Liver (tissue), 8 donors: ENCODE measurements at regions not wholly inside any gene's neighbourhood (a gene's known extent, or its start where the extent isn't known, plus 50 kb on each side); places are given as distances from the start of the nearest gene placed in this dataset.

Experiments used
- DNase-seq: peaks from one replicate; pipeline ENCODE4 v3.0.0-alpha.2; 2017; ENCODE audit warnings: low spot score
- H3K27ac ChIP-seq, 2 donors: one replicate each; pipeline ENCODE4 v1.7.0; 2013; ENCODE audit warnings: inconsistent platforms in 2 of 2, low read length in 2 of 2, control low read depth in 1 of 2, low read depth in 1 of 2, mild to moderate bottlenecking in 1 of 2
- H3K27me3 ChIP-seq, 4 donors: one replicate each; pipeline versions ENCODE4 v1.6.1 to v1.7.0; 2013; ENCODE audit warnings: low read length in 3 of 4, inconsistent platforms in 1 of 4, mild to moderate bottlenecking in 1 of 4, moderate library complexity in 1 of 4; ENCODE audit not compliant: control insufficient read depth in 4 of 4, insufficient read depth in 4 of 4
- H3K36me3 ChIP-seq, 4 donors: one replicate each; pipeline versions ENCODE4 v1.6.1 to v1.7.0; 2013; ENCODE audit warnings: low read length in 3 of 4, mild to moderate bottlenecking in 3 of 4, low read depth in 1 of 4, moderate library complexity in 1 of 4; ENCODE audit not compliant: control insufficient read depth in 4 of 4, insufficient read depth in 3 of 4
- H3K4me1 ChIP-seq, 4 donors: one replicate each; pipeline versions ENCODE4 v1.6.1 to v1.7.0; 2013; ENCODE audit warnings: low read length in 3 of 4, mild to moderate bottlenecking in 3 of 4, moderate library complexity in 1 of 4; ENCODE audit not compliant: control insufficient read depth in 4 of 4, insufficient read depth in 4 of 4
- H3K4me3 ChIP-seq, 3 donors: one replicate each; pipeline versions ENCODE4 v1.6.1 to v1.7.0; 2013; ENCODE audit warnings: low read length in 3 of 3, control low read depth in 1 of 3, low read depth in 1 of 3, mild to moderate bottlenecking in 1 of 3
- H3K9ac ChIP-seq, 2 donors: one replicate each; pipeline ENCODE4 v1.7.0; 2013; ENCODE audit warnings: low read length in 2 of 2, mild to moderate bottlenecking in 2 of 2, moderate library complexity in 2 of 2, control low read depth in 1 of 2, low read depth in 1 of 2
- H3K9me3 ChIP-seq, 4 donors: one replicate each; pipeline versions ENCODE4 v1.6.1 to v1.7.0; 2013; ENCODE audit warnings: low read length in 3 of 4; ENCODE audit not compliant: control insufficient read depth in 4 of 4
- EGR1 ChIP-seq, 2 donors: IDR thresholded peaks; 2 replicates each; pipeline ENCODE4 v1.6.1; 2016 to 2018; ENCODE audit warnings: antibody characterized with exemption in 2 of 2, low read depth in 2 of 2
- FOXA1 ChIP-seq: IDR thresholded peaks from 2 replicates; pipeline ENCODE4 v1.6.1; 2016; ENCODE audit warnings: antibody characterized with exemption
- FOXA2 ChIP-seq: IDR thresholded peaks from 2 replicates; pipeline ENCODE4 v1.6.1; 2016; ENCODE audit warnings: antibody characterized with exemption
- GABPA ChIP-seq, 2 donors: IDR thresholded peaks in 1 of 2; conservative IDR thresholded peaks in 1 of 2; 2 replicates each; pipeline ENCODE4 v1.6.1; 2016; ENCODE audit warnings: antibody characterized with exemption in 2 of 2, mild to moderate bottlenecking in 1 of 2, moderate library complexity in 1 of 2
- HNF4A ChIP-seq, 2 donors: conservative IDR thresholded peaks; 2 replicates each; pipeline ENCODE4 v1.6.1; 2016; ENCODE audit warnings: antibody characterized with exemption in 2 of 2, mild to moderate bottlenecking in 2 of 2
- HNF4G ChIP-seq: IDR thresholded peaks from 2 replicates; pipeline ENCODE4 v1.6.1; 2016; ENCODE audit warnings: antibody characterized with exemption
- JUND ChIP-seq, 2 donors: IDR thresholded peaks; 2 replicates each; pipeline ENCODE4 v1.6.1; 2016; ENCODE audit warnings: antibody characterized with exemption in 2 of 2
- NR2F2 ChIP-seq: IDR thresholded peaks from 2 replicates; pipeline ENCODE4 v1.6.1; 2016; ENCODE audit warnings: antibody characterized with exemption
- RAD21 ChIP-seq, 2 donors: IDR thresholded peaks; 2 replicates each; pipeline ENCODE4 v1.6.1; 2016; ENCODE audit warnings: antibody characterized with exemption in 2 of 2, mild to moderate bottlenecking in 2 of 2
- RXRA ChIP-seq, 2 donors: IDR thresholded peaks; 2 replicates each; pipeline ENCODE4 v1.6.1; 2017 to 2018; ENCODE audit warnings: antibody characterized with exemption in 2 of 2, mild to moderate bottlenecking in 1 of 2
- SP1 ChIP-seq: IDR thresholded peaks from 2 replicates; pipeline ENCODE4 v1.6.1; 2018; ENCODE audit warnings: antibody characterized with exemption, mild to moderate bottlenecking
- TAF1 ChIP-seq: conservative IDR thresholded peaks from 2 replicates; pipeline ENCODE4 v1.6.1; 2016; ENCODE audit warnings: antibody characterized with exemption, mild to moderate bottlenecking
- WGBS: extraction: QIAGEN DNeasy Blood & Tissue Kit; methylation state at CpG from one replicate; pipeline ENCODE4 v1.1.7; 2013; 5-methylcytosine and 5-hydroxymethylcytosine counted together
- TF ChIP-seq, protein P1 (sequence below): IDR thresholded peaks from 2 replicates; pipeline ENCODE4 v1.6.1; 2016; ENCODE audit warnings: antibody characterized with exemption, mild to moderate bottlenecking
- TF ChIP-seq, protein P2 (sequence below): fragments of 150-350 bp; IDR thresholded peaks from 2 replicates; pipeline ENCODE4 v1.5.1; 2017; ENCODE audit warnings: improper control_type of control experiment, low read depth, low read length; ENCODE audit not compliant: missing input control
- TF ChIP-seq, protein P3 (sequence below): IDR thresholded peaks from 2 replicates; pipeline ENCODE4 v1.6.1; 2016; ENCODE audit warnings: antibody characterized with exemption
- TF ChIP-seq, protein P4 (sequence below): IDR thresholded peaks from 2 replicates; pipeline ENCODE4 v1.6.1; 2016; ENCODE audit warnings: antibody characterized with exemption
- TF ChIP-seq, protein P5 (sequence below): IDR thresholded peaks from 2 replicates; pipeline ENCODE4 v1.6.1; 2016; ENCODE audit warnings: antibody characterized with exemption
- donor health status: healthy.
- donor health status: healthy.
- donor health status: healthy.
- donor health status: healthy.
- donor health status: healthy.

DNA sequence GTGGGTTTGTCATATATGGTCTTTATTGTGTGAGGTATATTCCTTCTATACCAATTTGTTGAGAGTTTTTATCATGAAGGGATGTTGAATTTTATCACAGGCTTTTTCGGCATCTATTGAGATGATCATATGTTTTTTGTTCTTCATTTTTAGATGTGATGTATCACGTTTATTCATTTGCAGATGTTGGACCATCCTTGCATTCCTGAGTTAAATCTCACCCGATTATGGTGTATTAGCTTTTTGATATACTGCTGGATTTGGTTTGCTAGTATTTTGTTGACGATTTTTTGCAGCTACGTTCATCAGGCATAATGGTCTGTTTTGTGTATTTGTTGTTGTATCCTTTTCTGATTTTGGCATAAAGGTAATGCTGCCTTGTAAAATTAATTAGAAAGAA, 311.0 kb downstream of the PTEN start:
- Histone ChIP-seq H3K36me3 (no peaks in the 10 kb centered on the region), H3K27ac (no peak overlapping the region), H3K27me3 (no peaks in the 10 kb centered on the region), H3K9me3 (peaks cover 0 to 2% (median 0%) of the 10 kb centered on the region in 4 donors), H3K4me1 (no peaks in the 10 kb centered on the region), H3K9ac (no peak overlapping the region), H3K4me3 (no peak overlapping the region)
- 95% methylated on average over 5 of the region's 5 CpGs for WGBS
- TF ChIP-seq, protein P1, sequence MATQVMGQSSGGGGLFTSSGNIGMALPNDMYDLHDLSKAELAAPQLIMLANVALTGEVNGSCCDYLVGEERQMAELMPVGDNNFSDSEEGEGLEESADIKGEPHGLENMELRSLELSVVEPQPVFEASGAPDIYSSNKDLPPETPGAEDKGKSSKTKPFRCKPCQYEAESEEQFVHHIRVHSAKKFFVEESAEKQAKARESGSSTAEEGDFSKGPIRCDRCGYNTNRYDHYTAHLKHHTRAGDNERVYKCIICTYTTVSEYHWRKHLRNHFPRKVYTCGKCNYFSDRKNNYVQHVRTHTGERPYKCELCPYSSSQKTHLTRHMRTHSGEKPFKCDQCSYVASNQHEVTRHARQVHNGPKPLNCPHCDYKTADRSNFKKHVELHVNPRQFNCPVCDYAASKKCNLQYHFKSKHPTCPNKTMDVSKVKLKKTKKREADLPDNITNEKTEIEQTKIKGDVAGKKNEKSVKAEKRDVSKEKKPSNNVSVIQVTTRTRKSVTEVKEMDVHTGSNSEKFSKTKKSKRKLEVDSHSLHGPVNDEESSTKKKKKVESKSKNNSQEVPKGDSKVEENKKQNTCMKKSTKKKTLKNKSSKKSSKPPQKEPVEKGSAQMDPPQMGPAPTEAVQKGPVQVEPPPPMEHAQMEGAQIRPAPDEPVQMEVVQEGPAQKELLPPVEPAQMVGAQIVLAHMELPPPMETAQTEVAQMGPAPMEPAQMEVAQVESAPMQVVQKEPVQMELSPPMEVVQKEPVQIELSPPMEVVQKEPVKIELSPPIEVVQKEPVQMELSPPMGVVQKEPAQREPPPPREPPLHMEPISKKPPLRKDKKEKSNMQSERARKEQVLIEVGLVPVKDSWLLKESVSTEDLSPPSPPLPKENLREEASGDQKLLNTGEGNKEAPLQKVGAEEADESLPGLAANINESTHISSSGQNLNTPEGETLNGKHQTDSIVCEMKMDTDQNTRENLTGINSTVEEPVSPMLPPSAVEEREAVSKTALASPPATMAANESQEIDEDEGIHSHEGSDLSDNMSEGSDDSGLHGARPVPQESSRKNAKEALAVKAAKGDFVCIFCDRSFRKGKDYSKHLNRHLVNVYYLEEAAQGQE: no peak
- no peak for TF ChIP-seq EGR1 (IDR thresholded peaks at IDR 0.05; ENCODE audit: low read depth in 2 of 2)
- no peak for TF ChIP-seq SP1
- TF ChIP-seq JUND (IDR thresholded peaks at IDR 0.05): no peak
- no peak for TF ChIP-seq HNF4G
- no peak for TF ChIP-seq GABPA (IDR thresholded peaks at IDR 0.05 in 1 of 2, conservative IDR thresholded peaks at IDR 0.05 in 1 of 2)
- TF ChIP-seq, protein P2, sequence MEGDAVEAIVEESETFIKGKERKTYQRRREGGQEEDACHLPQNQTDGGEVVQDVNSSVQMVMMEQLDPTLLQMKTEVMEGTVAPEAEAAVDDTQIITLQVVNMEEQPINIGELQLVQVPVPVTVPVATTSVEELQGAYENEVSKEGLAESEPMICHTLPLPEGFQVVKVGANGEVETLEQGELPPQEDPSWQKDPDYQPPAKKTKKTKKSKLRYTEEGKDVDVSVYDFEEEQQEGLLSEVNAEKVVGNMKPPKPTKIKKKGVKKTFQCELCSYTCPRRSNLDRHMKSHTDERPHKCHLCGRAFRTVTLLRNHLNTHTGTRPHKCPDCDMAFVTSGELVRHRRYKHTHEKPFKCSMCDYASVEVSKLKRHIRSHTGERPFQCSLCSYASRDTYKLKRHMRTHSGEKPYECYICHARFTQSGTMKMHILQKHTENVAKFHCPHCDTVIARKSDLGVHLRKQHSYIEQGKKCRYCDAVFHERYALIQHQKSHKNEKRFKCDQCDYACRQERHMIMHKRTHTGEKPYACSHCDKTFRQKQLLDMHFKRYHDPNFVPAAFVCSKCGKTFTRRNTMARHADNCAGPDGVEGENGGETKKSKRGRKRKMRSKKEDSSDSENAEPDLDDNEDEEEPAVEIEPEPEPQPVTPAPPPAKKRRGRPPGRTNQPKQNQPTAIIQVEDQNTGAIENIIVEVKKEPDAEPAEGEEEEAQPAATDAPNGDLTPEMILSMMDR: no peak
- no peak for TF ChIP-seq FOXA1
- TF ChIP-seq, protein P3, sequence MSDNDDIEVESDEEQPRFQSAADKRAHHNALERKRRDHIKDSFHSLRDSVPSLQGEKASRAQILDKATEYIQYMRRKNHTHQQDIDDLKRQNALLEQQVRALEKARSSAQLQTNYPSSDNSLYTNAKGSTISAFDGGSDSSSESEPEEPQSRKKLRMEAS: no peak
- TF ChIP-seq RXRA (IDR thresholded peaks at IDR 0.05): no peak
- TF ChIP-seq FOXA2: no peak
- TF ChIP-seq HNF4A (conservative IDR thresholded peaks at IDR 0.05): no peak
- no peak for TF ChIP-seq TAF1
- TF ChIP-seq, protein P4, sequence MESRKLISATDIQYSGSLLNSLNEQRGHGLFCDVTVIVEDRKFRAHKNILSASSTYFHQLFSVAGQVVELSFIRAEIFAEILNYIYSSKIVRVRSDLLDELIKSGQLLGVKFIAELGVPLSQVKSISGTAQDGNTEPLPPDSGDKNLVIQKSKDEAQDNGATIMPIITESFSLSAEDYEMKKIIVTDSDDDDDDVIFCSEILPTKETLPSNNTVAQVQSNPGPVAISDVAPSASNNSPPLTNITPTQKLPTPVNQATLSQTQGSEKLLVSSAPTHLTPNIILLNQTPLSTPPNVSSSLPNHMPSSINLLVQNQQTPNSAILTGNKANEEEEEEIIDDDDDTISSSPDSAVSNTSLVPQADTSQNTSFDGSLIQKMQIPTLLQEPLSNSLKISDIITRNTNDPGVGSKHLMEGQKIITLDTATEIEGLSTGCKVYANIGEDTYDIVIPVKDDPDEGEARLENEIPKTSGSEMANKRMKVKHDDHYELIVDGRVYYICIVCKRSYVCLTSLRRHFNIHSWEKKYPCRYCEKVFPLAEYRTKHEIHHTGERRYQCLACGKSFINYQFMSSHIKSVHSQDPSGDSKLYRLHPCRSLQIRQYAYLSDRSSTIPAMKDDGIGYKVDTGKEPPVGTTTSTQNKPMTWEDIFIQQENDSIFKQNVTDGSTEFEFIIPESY: no peak
- TF ChIP-seq, protein P5, sequence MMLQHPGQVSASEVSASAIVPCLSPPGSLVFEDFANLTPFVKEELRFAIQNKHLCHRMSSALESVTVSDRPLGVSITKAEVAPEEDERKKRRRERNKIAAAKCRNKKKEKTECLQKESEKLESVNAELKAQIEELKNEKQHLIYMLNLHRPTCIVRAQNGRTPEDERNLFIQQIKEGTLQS: no peak
- no peak for TF ChIP-seq RAD21 (IDR thresholded peaks at IDR 0.05)
- no peak for TF ChIP-seq NR2F2
- DNase-seq: no peak

DNA sequence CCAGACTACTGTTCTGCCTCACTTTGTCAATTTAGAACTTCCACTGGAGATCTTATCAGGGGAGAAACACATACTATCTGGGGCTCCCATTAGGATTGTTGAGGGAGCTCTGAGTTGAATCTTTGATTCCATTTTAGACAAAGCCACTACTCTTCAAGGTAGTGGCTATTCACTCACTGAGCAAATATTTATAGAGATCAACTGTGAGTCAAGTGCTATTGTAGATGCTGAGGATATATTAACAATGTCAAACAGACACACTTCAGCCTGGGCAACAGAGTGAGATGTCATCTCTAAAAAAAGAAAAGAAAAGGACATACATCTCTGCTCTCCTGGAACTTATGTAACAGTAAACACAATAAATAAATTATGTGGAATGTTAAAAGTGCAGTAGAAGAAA, 315.3 kb downstream of the PTEN start:
- no peak for TF ChIP-seq TAF1
- no peak for TF ChIP-seq FOXA2
- no peak for TF ChIP-seq HNF4A (conservative IDR thresholded peaks at IDR 0.05)
- TF ChIP-seq, protein P3: no peak
- no peak for TF ChIP-seq SP1
- TF ChIP-seq, protein P4: no peak
- TF ChIP-seq RXRA (IDR thresholded peaks at IDR 0.05): no peak
- no peak for TF ChIP-seq NR2F2
- TF ChIP-seq EGR1 (IDR thresholded peaks at IDR 0.05; ENCODE audit: low read depth in 2 of 2): no peak
- no peak for TF ChIP-seq FOXA1
- TF ChIP-seq RAD21 (IDR thresholded peaks at IDR 0.05): no peak
- H3K27ac ChIP-seq: no peak overlapping the region
- no peaks in the 10 kb centered on the region for H3K36me3 ChIP-seq
- no peak for DNase-seq
- no peaks in the 10 kb centered on the region for H3K4me1 ChIP-seq
- H3K4me3 ChIP-seq: no peak overlapping the region
- no peak overlapping the region for H3K9ac ChIP-seq
- H3K9me3 ChIP-seq: peaks cover 0 to 2% (median 0%) of the 10 kb centered on the region in 4 donors
- H3K27me3 ChIP-seq: no peaks in the 10 kb centered on the region
